Activated CD4-positive, alpha-beta T cell treated with anti-CD3 and anti-CD28 coated beads for 1 hour (primary cell): ENCODE measurements at regions not wholly inside any gene's neighbourhood (a gene's known extent, or its start where the extent isn't known, plus 50 kb on each side); places are given as distances from the start of the nearest gene placed in this dataset.

ENCODE experiments used
- DNase-seq: peaks from one replicate; pipeline ENCODE4 v3.0.0-alpha.2; 2020

DNA sequence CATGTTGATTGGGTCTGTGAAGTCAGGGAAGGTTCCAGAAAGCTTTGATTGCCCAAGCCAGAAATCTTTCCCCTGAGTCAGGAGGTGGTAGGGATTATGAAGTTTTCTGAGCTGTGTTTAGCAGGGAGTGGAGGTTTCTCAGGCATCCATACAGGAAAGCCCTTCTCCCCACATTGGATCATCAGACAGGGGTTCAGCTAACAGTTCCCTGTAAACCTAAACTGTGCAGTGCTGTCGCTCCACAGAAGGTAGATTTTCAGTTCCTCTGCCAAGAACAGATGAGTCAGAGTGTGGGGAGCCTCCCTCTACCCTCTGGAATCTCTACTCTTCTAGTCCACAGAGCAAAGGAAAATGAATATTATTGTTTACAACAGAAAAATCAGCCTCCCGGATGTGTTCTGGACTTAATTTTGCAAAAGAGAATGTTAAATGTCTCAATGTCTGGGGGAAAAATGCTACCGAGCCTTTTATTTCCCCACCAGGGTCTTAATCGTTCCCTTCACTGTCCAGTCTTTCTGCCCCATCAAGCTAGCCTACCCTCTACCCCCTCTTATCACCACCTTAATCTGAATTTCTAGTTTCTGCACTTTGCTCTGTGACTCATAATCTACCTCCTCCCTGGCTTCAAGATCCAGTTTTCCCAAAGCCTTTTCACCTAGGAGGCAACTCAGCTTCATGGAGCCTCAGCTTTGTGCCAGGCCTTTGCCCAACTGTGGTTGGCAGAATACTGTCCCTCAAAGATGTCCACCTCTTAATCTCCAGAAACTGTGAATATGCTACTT lies 355.6 kb downstream of the PRDM2 start:
- DNase-seq, result no peak

DNA sequence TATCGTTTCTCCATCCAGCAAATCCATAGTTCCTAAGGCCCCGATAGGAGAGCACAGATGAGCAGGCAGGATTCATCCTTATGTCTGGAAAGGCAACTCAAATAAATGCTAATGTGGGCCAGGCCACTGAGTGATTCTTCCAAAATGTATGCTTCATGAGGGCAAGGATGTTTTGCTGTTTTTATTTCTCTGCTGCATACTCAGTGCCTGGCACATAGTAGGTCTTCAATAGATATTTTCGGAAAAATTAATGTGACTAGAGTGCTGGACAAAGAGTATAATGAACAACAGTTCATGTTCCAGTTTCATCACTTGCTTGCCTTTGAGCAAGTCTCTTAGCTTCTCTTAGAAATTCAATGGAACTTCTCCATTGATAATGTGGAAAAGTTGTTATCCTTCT lies 357.7 kb downstream of the PRDM2 start:
- no peak for DNase-seq

DNA sequence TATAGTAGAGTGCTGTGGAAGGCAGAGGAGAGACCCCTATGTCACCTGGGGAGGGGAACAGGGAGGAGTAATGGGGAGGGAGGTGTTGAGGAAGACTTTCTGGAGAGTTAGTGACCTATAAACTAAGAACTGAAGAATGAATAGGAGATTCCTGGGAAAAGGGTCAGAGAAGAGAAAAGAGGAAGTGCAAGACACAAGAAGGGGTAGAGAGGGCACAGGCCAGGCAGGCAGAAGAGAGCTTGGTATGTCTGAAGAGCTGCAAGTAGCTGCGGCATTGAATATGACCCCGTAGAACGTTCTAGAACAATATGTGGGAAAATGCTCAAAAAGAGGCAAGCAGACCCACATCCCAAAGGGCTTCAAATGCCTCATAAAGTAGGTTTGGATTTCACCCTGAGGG lies 361.2 kb downstream of the PRDM2 start:
- no peak for DNase-seq

DNA sequence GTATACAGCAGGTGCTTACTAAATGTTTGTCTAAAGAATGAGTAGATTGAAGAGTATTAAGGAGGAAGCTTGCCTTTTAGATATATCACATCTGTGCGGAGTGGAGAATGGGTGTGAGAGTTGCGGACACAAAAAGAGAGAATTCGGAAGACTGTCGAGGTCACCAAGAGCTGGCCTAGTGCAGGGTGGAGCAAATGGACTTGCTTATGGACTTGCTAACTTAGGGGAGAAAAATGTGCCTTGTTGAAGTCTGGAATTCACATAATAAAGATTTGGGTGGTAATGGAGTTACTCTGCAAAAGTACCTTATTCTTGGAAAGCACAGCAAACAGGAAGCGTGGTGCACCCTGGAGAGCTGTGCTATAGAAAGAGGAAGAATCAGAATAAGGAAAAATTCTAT lies 361.7 kb downstream of the PRDM2 start:
- DNase-seq, result no peak

DNA sequence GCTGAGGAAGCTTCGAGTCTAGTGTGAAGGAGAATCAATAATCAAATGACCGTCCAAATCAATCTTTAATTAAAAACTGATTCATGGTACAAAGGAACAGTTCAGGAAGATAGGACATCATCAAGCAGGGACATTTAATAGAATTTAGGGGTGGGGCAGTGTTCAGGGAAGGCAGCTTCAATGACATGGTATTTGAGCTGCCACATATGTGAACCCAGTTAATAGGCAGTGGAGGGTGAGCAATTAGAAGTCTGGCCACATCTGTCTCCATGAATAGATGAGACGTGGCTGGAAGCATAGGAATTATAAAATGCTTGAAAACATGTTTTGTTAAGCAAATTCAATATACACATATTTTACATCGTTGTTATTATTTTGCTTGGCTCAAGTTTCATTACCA lies 362.7 kb downstream of the PRDM2 start:
- no peak for DNase-seq

DNA sequence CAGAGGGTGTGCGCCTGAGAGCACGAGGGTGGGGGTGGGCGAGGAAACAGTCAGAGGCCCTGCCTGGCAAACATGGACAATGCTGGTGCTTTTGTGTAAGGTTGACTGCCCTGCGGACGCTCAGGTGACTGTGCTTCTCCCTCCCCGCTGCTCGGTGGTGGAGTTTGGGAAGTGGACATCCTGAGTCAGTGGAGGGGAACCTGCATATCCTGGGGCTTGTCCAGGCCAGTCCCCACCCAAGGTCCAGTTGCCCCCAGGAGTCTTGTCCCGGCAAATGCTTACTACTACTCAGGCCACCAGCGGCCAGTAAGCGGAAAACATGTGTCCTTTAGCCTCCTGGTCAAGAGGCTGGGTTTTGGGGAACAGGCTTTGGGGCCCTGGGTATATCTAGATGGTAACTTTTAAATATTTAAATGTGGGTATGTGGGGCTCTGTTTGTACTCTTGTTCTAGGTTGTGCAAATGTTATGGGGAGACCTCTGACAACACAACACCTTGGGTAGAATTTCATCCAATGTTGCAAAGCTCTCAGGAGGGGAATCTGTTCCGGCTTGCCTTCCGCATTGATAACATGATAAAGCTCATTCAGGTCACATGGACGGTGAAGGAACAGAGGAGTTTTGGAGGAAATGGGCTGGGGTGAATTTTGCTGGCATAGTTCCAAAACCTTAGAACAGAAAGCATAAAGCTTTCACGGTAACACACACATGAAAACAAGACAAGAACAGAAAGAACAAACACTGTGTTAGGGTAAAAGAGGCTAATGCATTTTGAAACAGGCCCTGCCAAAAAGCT lies 364.9 kb downstream of the PRDM2 start:
- no peak for DNase-seq

DNA sequence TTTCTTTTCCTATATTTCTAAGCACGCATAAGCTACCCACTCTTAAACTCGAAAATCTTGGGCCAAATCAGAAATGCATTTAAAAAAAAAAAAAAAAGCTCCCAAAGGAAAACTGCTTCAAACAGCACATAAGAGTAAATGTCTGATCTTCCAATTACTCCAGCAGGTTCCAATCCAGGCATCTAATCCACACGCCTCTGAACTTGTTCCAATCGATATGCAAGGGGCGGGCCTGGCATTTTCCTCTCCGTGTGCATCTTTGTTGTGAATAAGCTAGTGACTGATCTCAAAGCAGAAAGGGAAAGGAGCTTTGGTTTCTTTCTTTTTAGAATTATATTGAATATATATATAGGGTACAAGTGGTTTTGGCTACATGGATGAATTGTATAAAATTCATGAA lies 365.5 kb downstream of the PRDM2 start:
- DNase-seq, result no peak

DNA sequence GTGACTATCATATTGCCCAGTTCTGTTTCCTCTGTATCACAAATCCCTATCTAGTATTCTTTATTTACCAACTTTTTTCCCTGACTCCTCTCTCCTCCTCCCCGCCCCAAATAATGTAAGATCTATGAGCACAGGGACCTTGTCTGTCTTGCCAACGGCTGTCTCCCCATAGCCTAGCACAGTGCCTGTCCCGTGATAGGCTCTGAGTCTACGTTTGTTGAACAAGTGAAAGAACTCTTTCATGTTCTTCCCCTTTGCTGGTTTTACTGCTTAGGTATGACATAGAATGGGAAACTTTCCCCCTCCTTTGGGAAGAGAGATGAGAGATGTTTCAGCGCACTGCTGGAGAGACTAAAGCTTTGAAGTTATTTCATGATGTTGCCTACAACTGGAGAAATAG lies 367.0 kb downstream of the PRDM2 start:
- DNase-seq, result no peak

DNA sequence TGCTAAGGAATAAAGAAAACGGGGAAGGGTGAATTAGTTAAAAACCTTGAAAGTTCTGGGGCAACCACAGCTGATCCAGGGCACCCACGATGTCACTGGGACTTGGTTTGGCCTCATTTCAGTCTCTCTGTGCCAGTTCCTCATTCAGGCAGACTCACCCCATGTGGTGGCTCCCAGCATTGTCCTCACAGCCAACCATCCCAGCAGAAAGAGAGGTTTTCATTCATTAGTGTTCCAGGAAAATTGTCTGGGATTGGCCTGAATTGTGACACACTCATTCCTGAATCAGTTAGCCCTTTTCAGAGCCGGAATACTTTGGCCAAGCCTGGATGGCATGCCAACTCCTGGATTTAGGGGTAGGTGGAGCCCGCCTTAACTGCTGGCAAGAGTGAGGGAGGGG lies 367.7 kb downstream of the PRDM2 start:
- DNase-seq, result no peak

DNA sequence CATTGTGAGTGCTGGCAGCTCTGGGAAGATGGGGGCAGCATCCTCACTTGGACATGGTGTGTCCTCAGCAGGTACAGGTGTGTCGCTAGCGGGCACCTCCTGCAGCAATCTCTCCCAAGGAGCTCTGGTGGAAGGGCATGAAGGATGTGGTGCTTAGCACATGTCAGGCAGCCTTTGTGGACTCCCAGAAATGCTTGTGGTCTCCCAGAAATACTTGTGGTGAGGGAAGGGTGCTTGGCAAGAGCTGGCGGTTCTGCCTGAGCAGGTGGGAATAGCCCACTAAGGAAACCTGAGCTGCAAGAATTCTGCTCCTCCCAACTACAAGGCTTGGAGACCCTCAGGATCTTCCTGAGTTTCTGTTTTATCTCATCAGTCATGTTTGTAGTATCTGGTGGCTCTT lies 371.6 kb downstream of the PRDM2 start:
- no peak for DNase-seq

DNA sequence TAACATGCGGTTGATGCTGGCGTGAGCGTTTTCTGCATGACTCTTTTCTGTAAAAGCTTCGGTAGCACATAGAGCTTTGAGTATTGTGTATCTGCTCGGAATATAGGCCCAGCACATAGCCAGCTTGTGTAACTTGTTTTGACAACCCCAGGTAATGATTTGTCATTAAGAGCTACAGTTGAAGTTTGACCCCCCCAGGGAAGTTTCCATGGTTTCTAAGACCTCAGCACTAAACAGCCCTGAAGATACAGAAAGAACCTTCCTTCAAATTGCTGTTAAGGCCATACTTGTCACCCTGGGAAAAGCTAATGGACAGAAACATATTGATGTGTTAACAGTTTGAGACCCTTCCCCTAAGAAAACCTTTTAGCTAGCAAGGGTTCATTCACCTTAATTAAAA lies 380.7 kb downstream of the PRDM2 start:
- DNase-seq, result no peak

DNA sequence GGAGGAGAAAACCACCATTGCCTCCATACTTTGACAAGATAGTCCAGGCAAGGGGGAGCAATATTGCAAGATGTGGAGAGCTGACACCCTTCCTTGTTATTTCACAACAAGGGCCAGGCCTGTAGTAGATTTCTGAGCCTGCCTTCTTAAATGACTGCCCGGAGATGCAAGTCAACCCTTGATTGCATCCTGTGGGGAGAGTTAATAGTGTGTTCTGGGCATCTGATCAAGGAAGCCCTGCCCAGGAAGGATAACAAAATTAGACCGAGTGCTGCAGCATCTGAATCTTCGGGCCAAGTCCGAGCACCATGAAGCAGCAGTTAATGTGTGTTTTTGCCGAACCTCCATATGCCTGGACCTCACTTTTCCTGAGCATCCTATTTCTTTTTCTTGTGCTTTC lies 382.3 kb downstream of the PRDM2 start:
- no peak for DNase-seq

DNA sequence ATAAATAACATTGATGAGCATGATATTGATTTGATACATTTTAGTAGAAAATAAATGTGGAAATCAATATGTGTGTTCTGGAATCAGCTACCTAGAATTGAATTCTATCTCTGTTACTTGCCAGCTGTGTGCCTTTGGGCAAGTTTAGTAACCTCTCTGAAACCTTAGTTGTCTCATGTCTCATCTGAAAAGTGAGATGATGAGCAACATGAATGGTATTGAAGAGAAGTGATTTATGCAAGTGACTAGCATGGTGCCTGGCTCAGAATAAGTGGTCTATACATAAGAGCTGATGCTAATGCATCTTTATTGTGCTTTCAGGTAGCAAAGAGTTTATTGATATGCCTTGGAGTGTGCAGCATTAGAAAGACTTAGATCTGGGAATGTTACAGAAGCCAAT lies 383.3 kb downstream of the PRDM2 start:
- DNase-seq, result no peak

DNA sequence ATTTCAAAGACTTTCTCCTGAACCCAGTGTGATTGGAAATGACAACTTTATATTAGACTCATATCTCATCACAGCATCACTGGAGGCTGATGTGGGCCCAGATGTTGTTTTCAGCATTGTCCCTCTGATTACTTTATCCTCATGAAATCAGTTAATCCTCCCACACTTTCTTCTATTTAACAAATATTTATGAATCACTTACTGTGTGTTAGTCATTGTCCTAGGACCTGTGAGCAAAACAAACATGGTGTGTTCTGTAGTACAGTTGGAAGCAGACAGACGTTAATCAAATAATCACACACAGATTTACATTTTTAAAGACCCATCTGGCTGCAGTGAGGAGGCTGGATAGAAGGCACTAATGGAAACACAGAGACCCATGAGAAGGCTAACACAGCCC lies 383.7 kb downstream of the PRDM2 start:
- no peak for DNase-seq

DNA sequence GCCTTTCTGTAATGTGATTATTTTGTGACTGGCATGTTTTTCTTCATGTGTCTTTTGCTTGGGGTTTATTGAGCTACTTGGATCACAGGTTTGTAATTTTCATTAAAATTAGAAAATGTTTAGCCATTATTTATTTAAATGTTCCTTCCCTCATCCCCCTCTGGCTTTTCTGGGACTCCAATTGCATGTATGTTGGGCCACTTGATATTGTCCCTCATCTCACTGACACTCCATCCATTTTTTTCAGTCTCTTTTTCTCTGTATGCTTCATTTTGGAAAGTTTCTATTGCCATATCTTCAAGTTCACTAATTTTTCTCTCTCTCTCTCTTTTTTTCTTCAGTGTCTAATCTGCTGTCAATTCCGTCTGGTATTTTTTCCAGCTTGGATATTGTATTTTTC lies 390.1 kb downstream of the PRDM2 start:
- no peak for DNase-seq

DNA sequence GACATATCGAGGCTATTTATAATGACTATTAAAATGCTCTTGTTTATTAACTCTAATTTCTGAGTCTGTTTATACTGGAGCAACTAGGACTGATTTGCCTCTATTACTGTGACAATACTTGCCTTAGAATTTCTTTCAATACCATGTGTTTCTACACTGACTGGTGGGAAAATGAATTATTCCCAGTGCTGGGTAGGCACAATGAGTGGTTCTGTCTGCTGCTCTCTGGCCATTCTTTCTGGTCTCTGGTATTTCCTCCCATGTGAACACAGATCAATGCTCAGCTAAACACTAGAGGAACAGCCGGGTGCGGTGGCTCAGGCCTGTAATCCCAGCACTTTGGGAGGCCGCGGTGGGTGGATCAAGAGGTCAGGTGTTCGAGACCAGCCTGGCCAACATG lies 390.5 kb downstream of the PRDM2 start:
- no peak for DNase-seq

DNA sequence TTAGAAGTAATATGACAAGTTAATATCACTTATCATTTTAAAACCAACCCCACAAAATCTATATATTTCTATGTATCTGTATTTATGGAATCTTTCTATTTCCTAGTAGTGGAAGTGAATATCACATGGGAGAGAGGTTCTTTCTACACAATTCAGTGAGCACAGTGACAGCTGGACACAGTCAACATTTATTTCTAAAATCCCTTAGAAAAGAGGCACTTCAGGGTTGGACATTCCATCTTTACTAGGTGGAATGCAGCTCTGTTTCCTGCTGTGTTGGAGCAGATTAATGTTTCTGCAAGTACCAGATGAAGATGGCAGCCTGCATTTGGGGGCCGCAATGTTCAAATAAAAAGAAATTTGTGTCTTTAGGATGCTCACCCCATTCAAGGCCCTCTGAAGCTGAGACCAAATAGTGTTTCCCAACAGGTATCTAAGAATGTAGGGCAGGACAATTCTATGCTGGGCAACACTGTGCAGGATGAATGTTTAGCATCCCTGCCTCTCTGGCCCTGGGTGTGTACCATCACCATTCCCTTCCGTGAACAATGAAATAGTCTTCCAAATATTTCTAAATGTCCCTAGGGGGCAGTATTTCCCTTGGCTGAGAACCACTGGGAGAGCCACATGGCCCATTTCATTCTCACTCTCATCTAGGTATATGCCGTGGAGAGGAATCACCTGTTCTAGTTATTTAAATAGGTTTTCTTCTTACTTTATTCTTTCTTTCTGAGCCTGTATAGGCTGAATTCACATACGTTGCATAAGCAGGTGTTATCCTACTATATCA lies 394.8 kb downstream of the PRDM2 start:
- no peak for DNase-seq

DNA sequence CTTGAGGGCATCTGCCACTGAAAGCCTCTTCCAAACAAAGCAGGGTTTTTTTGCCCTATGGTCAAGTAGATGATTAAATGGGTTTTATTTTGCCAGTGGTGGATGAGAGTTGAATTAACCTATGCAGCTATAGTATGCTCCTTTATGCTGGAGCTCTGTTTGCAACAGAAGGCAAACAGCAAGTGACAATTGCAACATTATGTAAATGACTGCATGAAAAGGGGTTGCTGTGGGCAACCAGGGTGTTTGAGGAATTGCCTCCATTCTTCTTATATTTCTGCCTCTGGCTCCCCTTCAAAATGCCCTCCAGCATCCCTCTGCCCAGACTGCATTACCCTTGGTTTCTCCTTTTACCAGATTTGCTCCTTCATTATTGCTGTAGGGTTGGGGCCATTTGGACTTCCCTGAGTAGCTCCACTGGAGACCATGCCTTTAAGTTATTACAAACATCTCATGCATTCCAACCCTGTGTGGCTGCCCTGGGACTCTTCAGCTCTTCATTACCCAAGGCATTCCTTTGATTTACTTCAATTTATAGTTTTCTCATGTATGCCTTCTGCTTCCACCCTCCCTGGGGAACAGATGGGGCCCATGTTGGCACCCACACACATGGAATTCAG lies 398.4 kb downstream of the PRDM2 start:
- no peak for DNase-seq

DNA sequence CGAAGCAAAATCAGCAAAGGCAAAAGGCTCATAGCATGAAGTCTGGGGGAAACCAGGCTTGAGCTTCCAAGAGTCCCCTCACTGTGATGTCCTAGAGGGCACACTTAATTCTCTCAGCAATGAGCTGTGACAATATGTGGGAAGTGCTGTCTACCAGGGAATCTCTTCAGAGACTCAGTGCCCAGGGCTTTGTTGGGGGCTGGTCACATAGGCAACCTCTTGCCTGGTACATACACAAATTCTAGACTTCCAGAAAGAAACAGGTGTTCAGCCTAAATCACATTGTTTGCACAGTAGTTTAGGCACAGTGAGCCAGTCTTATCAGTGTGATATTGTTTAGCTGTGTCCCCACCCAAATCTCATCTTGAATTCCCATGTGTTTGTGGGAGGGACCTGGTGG lies 400.5 kb downstream of the PRDM2 start:
- no peak for DNase-seq

DNA sequence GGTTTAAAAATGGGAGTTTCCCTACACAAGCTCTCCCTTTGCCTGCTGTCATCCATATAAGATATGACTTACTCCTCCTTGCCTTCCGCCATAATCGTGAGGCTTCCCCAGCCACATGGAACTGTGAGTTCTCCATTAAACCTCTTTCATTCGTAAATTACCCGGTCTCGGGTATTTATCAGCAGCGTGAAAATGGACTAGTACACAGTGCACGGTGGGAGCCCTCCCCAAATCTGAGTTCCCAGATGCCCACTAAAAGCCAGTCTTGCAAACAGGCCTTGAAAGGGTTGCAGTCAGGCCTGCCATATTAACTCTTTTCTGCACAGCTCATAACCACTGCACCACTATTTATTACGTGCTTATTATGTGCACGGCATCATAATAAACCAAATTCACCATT lies 400.9 kb downstream of the PRDM2 start:
- DNase-seq, result no peak

DNA sequence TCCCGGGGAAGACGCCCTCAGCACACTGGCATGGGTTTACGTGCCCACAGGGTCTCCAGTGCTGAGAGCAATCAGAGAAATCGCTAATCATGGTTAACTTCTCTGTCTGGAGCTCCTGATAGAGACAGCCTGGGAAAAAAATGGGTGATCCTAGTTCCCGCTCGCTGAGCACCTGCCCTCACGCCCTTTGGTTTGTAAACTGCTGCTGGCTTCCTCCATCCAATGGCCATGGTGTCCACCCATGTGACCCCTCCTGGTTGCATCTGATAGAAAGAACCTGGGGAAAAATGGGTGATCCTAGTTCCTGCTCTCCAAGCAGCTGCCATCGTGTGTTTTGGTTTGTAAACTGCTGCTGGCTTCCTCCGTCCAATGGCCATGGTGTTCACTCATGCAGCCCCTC lies 402.2 kb downstream of the PRDM2 start:
- no peak for DNase-seq

DNA sequence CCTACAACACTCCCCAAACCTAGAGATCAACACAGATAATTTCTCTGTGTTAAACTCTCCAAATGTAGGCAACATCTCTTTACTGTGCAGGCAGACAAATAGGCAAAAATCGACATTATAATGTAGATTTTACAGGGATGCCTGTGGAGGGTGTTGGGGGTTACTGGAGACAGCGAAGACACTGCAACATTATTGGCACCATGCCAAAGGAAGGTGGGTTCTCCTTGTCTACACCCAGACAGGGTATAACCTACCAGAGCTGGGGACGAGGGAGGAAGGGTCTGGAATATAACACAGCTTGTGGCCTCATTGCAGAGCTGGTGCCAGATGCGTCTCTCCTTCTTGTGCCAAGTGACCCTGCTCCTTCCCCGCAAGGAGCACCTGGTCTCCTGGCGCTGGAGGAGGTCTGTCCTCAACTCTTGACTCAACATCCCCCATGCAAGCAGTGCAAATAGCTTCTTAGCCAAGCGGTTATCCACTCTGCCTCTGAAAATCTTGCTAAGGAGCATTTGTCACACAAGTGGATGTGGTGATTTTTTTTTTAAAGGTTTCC lies 404.0 kb downstream of the PRDM2 start:
- no peak for DNase-seq

DNA sequence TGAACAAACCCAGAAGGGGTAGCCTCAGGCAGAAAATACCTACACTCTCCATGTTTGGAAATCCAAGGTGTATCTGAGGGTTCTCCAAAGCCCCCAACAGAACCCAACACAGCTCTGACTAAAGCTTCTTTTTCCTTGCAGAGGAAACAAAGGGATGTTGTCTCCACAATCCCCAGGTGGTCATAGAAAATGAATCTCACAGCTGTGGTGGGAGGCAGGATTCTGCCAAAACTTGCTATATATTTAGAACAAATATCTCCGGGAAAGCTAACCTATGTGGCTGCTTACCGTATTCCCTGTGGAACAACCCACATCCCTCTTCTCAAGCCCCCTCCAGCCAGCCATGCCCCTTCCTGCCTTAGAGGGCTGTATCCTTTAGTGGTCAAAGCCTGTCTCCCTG lies 406.1 kb downstream of the PRDM2 start:
- no peak for DNase-seq
